HS-27A (cell line): ENCODE measurements at regions not wholly inside any gene's neighbourhood (a gene's known extent, or its start where the extent isn't known, plus 50 kb on each side); places are given as distances from the start of the nearest gene placed in this dataset.
"Not testable (repeated sequence)": the region's sequence is repeated elsewhere in the genome, so short reads cannot be mapped to it uniquely, and the experiment has no call there.

Experiments used
- DNase-seq: peaks from one replicate; pipeline ENCODE4 v3.0.0-alpha.2; 2012; ENCODE audit warnings: low read depth, missing footprints

- no peak for DNase-seq
These were observed 465.9 kb upstream of the RASGRP1 start for GRCh38 chr15:39030291-39031070.

GRCh38 chr15:39031596-39031995, 467.0 kb upstream of the RASGRP1 start:
- DNase-seq = no peak

GRCh38 chr15:39034816-39035215, 470.2 kb upstream of the RASGRP1 start:
- no peak for DNase-seq

GRCh38 chr15:39037611-39038010, 473.0 kb upstream of the RASGRP1 start:
- not testable (repeated sequence) for DNase-seq

GRCh38 chr15:39040861-39041260, 476.2 kb upstream of the RASGRP1 start:
- no peak for DNase-seq

GRCh38 chr15:39041979-39042495, 477.4 kb upstream of the RASGRP1 start:
- DNase-seq = peak; percentile 26

- DNase-seq = no peak
These were observed 487.2 kb upstream of the RASGRP1 start for GRCh38 chr15:39051626-39052322.

- no peak for DNase-seq
These were observed 487.7 kb upstream of the RASGRP1 start for GRCh38 chr15:39052323-39052705.

- no peak for DNase-seq
These were observed 488.9 kb upstream of the RASGRP1 start for GRCh38 chr15:39053480-39053879.

- no peak for DNase-seq
These were observed 489.6 kb upstream of the RASGRP1 start for GRCh38 chr15:39054128-39054732.

- no peak for DNase-seq
These were observed 491.7 kb upstream of the RASGRP1 start for GRCh38 chr15:39056357-39056756.

- DNase-seq = no peak
These were observed 493.9 kb upstream of the RASGRP1 start for GRCh38 chr15:39058351-39059131.

- no peak for DNase-seq
These were observed 495.3 kb upstream of the RASGRP1 start for GRCh38 chr15:39059917-39060316.

GRCh38 chr15:39061952-39062464, 497.4 kb upstream of the RASGRP1 start:
- no peak for DNase-seq

- DNase-seq = no peak
These were observed 502.1 kb upstream of the RASGRP1 start for GRCh38 chr15:39066677-39067076.

GRCh38 chr15:39074341-39074985, 506.4 kb upstream of the THBS1 start:
- no peak for DNase-seq

GRCh38 chr15:39075311-39075710, 505.6 kb upstream of the THBS1 start:
- DNase-seq = peak; percentile 14

GRCh38 chr15:39075756-39076341, 505.0 kb upstream of the THBS1 start:
- no peak for DNase-seq

GRCh38 chr15:39078026-39078425, 502.9 kb upstream of the THBS1 start:
- DNase-seq = no peak

- DNase-seq = no peak
These were observed 501.5 kb upstream of the THBS1 start for GRCh38 chr15:39079296-39079847.

GRCh38 chr15:39083213-39083612, 497.7 kb upstream of the THBS1 start:
- no peak for DNase-seq
